ENCODE measurements at regions not wholly inside any gene's neighbourhood (a gene's known extent, or its start where the extent isn't known, plus 50 kb on each side); places are given as distances from the start of the nearest gene placed in this dataset.
"Not testable (repeated sequence)": the region's sequence is repeated elsewhere in the genome, so short reads cannot be mapped to it uniquely, and the experiment has no call there.

DNA sequence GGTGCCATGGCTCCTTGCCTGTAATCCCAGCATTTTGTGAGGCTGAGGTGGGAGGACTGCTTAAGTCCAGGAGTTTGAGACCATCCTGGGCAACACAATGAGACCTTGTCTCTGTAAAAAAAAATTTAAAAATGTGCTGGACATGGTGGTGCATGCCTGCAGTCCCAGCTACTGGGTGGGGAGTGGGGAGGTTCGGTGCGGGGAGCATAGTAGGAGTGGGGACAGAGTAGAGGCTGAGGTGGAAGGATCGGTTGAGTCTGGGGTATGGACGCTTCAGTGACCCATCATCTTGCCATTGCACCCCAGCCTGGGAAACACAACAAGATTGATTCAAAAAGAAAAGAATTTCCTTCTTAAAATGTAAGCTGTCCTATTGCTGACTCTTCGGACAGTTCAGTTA, 1490.0 kb upstream of the GBE1 start:
- intact Hi-C loops (cut with micrococcal nuclease): no loop called here

DNA sequence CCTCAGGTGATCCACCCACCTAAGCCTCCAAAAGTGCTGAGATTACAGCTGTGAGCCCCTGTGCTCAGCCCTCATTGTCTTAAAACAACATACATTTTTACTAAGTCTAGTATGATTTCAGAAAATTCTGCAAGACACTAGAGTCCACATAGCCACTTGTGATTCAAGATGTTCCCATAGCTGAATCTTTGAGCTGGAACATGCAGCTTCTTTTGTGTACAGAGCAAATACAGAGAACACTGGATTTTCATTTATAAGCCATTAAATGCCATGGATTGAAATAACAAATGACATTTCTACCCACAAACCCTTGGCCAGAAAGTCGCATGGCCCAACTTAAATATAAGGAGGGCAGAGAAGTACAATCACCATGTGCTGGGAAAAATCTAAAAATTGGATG, 1489.2 kb upstream of the GBE1 start:
- intact Hi-C loops (cut with micrococcal nuclease): no loop called here

DNA sequence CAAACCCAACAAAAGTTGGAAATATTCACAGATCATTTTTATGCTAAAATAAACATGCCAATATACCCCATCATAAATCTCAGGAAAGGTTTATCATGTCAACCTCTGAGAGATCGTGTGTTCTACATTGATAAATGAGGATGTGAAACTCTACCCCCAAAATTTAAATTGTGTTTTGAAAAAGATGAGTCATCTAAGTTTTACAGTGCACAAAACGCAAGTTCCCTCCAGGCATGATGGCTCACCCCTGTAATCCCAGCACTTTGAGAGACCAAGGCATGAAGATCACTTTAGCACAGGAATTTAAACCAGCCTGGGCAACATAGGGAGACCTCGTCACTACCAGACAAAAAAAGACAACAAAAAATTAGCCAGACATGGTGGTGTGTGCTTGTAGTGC, 1487.0 kb upstream of the GBE1 start:
- intact Hi-C loops (cut with micrococcal nuclease): no loop called here

DNA sequence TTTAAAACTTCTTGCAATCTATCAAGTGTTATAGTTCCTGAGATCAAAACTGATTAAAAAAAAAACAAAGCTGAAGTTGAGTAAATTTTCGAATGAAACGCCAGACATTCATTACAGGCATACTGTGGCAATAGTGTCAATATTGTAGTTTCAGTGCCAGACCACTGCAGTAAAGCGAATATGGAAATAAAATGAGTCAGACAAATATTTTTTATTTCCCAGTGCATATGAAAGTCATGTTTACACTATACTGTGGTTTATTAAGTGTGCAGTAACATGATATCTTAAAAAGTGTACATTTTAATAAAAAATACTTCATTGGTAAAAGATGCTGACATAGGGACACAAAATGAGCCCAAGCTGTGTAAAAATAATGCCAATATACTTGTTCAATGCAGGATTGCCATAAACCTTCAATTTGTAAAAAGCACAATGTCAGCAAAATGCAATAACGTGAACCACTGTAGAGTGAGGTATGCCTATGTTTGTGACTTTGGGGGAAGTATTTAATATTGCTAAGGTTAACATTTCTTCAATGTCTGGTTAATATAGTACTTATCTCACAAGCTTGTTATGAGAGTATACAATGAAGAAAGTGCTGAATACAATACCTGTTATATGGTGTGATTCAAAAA, 1473.9 kb upstream of the GBE1 start:
- intact Hi-C loops (cut with micrococcal nuclease): no loop called here

DNA sequence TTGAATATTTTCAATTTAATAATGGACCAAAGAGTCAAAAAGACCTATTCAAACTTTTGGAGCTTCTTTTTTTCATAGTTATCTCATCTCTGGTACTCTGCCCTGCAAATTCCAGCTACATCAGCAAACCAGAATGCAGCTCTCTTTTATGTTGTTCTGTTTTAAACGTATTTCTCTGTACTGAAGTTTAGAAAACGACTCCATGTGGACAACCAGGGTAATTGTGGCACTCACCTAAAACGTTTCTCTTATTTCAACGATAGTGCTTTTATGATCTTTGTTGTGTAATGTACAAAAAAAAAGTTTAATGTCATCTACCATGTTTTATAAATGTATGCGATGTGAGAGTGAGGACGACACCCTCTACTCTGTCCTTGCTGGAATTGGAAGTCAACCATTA, 1472.3 kb upstream of the GBE1 start:
- intact Hi-C loops (cut with micrococcal nuclease): no loop called here

DNA sequence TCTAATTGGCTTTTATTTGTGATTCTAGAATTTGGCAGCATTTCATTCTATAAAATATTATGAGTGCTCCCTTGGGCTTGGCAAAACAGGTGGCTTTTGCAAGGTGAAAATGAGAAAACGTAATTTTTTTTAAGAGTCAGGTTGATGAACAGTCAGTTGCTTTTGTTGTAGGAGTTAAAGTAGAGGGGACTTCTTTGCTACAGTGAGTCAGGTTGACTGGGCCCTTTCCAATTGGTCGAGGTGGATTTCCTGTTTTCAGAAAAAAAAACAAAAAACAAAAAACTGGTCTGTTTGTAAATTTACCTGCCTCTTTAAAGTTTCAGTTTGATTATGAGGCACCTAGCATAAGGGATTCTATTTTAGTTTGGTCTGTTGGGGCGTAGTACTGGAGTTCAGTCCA, 1469.4 kb upstream of the GBE1 start:
- intact Hi-C loops (cut with micrococcal nuclease): no loop called here

DNA sequence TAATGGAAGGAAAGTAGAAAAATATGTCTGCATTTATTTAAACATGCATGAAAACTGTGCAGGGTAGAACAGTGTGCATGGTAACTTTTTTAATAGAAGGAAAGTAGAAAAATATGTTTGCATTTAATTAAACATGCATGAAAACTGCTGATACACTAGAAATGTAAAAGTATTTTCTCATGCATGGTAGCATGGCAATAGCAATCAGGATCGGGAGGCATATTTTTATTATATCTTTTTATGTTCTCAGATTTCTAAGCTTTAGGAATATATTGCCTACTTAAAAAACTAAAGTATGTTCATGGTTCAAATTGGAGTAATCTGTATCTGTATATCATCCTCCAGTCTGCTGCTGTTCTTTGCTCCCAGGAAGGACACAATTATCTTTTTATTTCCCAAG, 1468.9 kb upstream of the GBE1 start:
- intact Hi-C loops (cut with micrococcal nuclease): no loop called here

DNA sequence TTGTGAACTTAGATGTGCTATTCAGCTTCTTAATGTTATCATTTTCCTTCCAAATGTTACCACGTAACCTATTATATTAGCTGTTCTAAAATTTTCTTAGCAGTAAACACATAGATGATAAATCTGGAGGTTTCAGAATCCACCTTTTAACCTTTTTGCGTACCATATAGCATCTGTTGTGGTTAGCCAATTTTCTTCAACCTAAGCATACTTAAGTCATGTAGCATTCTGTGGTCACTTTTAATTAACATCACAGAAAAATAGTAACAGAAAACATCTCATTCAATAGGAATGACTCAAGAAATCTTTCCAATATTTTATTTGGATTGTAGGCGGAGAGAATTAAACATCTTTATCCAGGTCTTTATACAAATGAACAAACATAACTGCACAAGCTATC, 1465.3 kb upstream of the GBE1 start:
- intact Hi-C loops (cut with micrococcal nuclease): no loop called here

DNA sequence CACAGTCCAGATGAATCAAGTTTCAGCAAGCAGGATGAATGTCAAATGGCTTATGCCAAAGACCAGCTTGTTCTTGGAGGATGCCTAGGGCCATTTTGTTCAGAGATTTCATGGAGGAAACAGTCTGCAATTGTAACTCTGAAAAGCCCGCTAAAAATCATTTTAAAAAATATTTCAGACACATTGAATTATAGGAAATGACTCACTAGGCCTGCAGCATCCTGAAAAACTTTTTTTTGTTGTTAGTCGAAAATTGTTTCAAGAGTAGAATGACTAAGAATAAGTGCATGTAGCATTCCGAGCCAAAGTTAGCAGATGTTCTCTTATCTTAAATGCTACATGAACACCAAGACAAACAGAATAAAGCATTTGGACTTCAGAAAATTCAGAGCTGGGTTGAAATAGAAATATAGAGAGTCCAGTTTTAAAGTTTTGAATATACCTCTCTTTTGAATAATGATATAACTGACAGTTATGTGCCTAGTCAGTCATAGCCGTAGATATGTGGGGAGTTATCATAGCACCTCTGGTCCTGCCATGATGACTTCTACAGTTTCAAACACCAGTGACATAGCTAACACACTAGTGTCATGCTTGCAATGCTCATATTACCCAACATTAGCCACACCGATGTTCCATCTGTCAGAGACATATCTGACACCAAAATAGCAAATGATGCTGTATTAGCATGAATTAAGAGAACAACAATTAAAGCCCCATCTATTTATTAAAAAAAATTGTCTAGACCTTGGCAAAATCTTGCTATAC, 1462.8 kb upstream of the GBE1 start:
- intact Hi-C loops (cut with micrococcal nuclease): no loop called here

DNA sequence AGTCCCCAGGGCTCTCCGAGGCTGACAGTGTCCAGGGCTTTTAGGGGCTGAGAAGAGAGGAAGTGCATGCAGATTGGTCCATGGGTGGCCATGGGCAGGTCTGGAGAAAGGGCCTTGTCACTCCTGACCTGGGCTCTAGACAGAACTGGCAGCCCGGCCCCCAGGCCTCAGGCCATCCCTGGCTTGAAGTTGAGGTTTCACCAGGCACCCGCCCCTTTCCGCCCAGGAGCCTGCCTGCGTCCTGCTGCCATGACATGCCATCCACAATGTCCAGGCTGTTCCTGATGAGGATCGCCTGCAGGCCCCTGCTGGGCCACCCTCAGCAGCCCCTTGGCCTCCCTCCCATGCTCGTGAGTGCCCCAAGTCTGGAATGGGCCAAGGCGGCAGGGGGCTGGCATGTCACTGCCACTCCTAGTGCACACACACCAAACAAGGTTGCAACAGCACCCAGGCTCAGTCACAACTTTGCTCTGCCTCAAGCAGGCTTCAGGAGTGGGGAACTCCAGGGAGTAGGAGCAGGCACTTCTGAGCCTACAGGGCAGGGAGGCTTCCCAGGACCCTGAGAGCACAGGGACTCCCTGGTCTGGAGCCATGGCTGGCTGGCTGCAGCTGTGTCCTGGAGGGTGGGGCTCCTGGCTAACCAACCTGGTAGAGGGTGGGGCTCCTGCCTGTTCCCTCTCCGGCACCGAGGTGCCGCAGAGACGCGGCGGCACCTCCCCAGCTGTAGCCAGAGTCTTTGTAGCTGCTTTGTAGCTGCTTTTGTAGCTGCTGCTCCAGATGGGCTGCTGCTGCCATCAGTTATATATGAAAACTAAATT, 1457.1 kb upstream of the GBE1 start:
- intact Hi-C loops (cut with micrococcal nuclease): no loop called here

DNA sequence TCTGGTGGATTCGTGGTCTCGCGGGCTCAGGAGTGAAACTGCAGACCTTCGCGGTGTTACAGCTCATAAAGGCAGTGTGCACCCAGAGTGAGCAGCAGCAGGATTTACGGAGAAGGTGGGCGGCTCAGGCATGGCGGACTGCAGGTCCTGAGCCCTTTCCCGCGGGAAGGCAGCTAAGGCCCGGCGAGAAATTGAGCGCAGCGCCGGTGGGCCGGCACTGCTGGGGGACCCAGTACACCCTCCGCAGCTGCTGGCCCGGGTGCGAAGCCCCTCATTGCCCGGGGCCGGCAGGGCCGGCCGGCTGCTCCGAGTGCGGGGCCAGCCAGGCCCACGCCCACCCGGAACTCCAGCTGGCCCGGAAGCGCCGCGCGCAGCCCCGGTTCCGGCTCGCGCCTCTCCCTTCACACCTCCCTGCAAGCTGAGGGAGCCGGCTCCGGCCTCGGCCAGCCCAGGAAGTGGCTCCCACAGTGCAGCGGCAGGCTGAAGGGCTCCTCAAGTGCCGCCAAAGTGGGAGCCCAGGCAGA, 1456.2 kb upstream of the GBE1 start:
- intact Hi-C loops (cut with micrococcal nuclease): not testable (repeated sequence)

DNA sequence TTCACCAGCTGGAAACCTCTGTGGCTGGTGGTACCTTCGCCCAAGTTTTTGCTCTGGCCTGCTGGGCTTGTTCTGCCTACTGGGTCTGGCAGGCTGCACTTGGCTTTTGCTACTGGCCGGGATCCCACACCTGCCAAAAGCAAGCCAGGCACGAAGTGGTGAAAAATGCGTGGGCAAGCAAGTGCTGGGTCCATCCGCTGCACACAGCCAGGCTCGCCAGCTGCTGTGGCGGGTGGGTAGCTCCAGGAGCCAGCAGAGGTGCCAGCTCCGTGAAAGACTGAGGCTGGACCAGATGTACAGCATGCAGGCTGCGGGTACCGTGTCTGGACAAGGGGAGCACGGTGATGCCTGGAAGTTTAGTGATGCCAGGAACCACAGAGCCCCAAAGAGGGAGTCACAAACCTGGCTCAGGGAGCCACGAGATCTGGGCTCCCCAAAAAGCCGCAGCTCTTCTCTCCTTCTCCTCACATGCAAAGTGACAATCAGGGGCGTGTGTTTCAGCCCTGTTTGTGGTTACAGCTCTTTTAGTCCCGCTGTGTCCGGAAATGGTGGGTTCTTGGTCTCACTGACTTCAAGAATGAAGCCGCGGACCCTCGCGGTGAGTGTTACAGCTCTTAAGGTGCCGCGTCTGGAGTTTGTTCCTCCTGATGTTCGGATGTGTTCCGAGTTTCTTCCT, 1455.6 kb upstream of the GBE1 start:
- intact Hi-C loops (cut with micrococcal nuclease): no loop called here

DNA sequence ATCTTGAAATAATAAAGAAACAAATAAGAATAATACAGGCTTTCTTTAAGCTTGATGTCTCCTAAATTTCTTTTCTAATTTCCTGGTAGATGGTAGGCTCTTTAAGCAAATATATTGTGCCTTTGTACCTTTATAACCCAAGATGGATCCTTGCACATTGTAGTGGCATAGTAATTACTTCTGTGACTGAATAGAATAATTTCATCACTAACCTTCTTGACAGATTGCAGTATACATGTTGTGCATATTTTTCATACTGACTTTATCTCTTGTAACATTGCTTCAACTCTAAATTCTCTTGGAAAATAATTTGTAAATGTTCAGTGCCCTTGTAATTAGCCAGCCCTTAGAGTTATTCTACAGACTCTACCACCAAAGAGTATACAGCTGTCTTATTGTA, 1433.8 kb upstream of the GBE1 start:
- intact Hi-C loops (cut with micrococcal nuclease): no loop called here

DNA sequence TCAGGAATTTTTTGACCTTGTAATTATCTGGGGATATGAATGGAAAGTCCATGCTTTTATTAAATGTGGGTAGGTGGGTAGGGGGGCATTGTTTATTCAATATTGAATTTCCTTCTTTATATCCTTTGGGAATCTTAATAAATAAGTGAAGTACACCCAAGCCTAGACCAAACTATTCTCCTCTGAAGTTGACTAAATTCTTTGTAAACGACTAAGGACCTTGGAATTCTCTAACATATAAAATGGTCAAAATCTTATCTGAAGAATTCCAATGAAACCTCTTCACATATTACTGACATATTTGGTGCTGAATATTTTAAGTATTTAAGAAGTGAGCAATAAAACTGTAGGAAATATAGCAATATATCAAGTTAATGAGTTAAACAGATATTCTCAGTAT, 1432.1 kb upstream of the GBE1 start:
- intact Hi-C loops (cut with micrococcal nuclease): no loop called here

DNA sequence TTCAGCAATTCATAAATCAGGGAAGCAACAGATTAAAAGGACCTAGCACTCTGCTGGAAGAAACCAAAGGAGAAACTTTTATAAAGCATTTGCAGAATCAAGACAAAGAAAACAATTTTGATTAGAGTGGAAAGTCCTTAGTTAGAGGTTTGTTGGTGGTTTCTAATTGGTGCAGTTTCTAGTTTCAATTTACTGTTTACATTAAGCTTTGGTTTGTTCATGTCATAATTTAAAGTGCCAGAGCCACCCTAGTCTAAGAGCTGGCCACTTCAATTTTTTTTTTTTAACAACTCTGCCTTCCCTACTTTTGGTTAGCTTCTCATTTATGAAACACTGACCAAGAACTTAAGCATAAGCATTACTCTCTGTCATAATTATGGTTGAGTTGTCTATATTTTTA, 1428.2 kb upstream of the GBE1 start:
- intact Hi-C loops (cut with micrococcal nuclease): no loop called here

DNA sequence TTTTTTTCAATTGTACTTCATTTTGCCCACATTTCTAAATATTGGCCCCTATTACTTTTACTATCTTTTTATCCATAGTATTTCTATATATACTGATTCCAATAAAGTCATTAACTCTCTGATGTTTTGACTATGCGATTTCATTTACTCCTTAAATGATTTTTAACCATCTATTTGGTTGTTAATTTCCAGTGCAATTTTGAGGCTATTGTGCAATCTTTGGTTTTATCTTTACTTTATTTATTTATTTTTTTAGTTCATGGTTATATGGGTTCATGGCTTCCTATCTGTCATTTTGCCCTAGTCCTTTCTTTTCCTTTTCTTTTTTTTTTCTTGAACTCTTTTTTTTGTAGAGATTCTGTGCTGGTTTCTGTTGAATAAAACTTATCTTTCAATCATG, 1408.0 kb upstream of the GBE1 start:
- intact Hi-C loops (cut with micrococcal nuclease): no loop called here

DNA sequence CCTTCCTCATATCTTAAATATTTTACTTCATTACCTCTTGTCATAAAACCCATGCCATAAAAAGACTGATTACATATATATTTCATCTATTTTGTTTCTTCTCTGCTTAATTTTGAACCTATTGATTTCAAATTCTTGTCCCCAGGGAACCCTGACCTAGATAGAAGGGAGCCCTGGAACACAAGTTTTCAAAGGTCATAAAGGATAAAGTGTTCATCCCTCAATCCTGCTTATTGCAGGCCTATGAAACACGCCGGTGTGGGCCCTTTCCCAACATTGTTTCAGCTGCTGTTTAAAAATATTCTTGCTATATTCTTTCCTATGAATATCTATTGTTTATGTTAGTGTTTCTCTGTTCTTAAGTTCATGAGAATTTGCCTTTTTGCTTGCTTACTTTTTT, 1389.5 kb upstream of the GBE1 start:
- intact Hi-C loops (cut with micrococcal nuclease): no loop called here

DNA sequence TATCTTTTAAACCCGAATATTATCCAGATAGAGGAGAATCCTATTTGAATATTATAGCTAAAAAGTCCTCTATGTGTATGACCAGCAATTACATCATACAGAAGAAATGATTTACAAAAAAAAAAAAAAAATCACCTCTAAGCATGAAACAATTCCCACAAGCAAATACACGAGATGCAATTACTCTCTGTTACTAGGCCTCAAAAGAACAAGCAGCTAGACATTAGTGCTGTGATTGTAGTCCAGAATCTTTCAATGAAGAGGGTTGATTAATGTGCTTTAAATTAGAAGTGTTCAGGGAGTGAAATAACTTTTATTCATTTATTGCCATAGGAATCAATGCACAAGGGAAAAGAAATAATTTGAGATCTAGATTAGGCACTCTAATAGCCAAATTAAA, 1379.5 kb upstream of the GBE1 start:
- intact Hi-C loops (cut with micrococcal nuclease): no loop called here

DNA sequence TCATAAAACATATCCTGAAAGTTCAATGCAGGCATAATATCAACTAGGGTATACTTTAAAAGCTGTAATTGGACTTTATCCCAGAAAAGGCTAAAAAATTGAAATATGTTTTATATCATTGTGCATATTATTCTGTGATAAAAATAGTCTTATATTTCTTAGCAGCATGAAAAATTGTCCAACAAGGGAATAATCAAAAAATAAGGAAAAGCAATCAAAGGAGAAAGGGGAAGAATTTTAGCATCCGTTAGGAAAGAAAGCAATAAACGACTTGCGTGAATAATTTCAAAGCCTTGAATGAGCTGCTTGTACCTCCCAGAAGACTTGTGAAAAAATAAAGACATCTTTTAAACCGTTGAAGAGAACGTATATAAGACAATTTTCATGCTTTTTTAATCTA, 1369.8 kb upstream of the GBE1 start:
- intact Hi-C loops (cut with micrococcal nuclease): no loop called here

DNA sequence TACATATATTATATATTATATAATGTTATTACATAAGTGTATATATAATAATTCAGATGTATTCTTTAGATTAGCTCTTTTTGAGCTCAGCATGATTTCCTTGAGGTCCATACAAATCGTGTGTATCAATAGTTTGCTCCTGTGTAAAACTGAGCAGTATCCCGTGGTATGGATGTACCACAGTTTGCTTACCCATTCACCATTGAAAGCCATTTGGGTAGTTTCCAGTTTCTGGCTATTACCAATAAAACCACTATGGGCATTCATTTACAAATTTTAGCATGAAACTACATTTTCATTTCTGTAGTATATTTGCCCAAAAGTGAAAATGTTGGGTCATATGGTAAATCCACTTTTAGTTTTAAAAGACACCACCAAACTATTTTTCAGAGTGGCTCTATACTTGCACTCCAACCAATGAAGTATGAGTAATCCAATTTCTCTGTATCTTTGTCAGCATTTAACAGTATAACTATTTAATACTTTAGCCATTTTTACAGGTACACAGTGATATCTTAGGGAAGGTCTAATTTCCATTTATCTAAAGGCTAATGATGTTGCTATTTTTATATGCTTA, 1361.4 kb upstream of the GBE1 start:
- intact Hi-C loops (cut with micrococcal nuclease): no loop called here

DNA sequence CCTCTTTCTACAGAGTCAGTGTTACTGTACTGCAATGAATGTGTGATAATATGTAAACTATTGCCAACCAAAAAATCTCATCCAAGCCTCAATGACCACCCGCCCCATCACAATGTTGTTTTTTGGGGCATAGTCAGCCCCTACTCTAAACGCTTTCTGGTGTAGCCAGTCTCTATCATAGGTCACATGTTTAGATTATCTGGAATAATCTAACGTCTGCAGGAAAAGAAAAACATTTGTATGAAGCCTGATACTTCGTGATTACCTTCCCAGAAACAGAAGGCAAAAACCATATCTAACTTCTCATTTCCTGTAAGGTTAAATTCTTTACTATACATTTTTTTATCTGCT, 1331.8 kb upstream of the GBE1 start:
- intact Hi-C loops (cut with micrococcal nuclease): no loop called here

All from T-helper 2 cell treated with Interferon-gamma antibody and Interleukin-4, amounts not matched to agents 100 ng/mL and 5 ng/mL, for 36 hours (primary cell).